LNCAP (cell line): ENCODE measurements at regions not wholly inside any gene's neighbourhood (a gene's known extent, or its start where the extent isn't known, plus 50 kb on each side); places are given as distances from the start of the nearest gene placed in this dataset.
A peak's percentile ranks its signal among the peaks of the same experiment; 100 is the strongest.

ENCODE experiments used
- CTCF ChIP-seq: fragments of 450-650 bp; IDR thresholded peaks from 2 replicates; pipeline ENCODE4 v1.5.1; 2017; ENCODE audit warnings: mild to moderate bottlenecking

DNA sequence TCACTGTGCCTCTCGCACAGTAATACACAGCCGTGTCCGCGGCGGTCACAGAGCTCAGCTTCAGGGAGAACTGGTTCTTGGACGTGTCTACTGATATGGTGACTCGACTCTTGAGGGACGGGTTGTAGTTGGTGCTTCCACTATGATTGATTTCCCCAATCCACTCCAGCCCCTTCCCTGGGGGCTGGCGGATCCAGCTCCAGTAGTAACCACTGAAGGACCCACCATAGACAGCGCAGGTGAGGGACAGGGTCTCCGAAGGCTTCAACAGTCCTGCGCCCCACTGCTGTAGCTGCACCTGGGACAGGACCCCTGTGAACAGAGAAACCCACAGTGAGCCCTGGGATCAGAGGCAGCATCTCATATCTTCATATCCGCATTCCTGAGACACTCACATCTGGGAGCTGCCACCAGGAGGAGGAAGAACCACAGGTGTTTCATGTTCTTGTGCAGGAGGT lies 847.3 kb downstream of the TMEM121 start:
- peak; percentile 23; the same call in 1 of the 2 replicates for TF ChIP-seq CTCF

- no peak for TF ChIP-seq CTCF
Observed at GRCh38 chr14:106377432-106377831, 851.0 kb downstream of the TMEM121 start.

- peak; percentile 37 for TF ChIP-seq CTCF
Observed at GRCh38 chr14:106378191-106378590, 851.8 kb downstream of the TMEM121 start.

DNA sequence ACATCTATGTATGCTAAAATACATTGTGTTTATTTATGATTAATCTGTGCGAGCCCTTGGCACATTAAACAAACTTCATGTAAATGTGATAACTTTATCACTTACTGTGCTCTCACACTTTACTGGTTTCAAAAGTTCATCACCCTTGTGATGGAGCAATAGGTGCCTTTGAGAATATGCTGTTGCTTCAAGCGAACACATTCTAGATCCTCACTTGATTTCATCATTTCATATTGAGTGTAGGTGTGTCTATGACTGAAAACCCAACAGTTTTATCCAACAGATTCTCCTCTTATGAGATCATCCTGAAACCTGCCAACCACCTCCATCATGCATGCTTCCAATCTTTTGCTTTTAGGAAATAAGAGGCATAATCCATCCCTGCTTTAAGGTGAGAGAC lies 854.4 kb downstream of the TMEM121 start:
- no peak for TF ChIP-seq CTCF

DNA sequence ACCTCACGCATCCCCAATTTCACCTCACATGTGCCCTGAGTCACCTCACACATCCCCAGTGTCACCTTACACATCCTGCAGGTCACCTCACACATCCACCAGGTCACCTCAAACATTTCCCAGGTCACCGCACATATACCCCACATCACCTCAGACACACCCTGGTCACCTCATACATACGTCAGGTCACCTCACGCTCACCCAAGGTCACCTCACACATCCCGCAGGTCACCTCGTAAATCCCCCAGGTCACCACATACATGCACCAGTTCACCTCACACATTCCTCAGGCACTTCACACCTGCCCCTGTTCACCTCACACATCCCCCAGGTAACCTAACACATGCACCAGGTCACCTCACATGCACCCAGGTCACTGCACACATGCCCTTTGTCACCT lies 864.0 kb downstream of the TMEM121 start:
- TF ChIP-seq CTCF: no peak

GRCh38 chr14:106390947-106391346 lies 864.6 kb downstream of the TMEM121 start:
- TF ChIP-seq CTCF: no peak

- TF ChIP-seq CTCF: no peak
Observed at GRCh38 chr14:106393742-106394141, 867.4 kb downstream of the TMEM121 start.

GRCh38 chr14:106395456-106396050 lies 869.2 kb downstream of the TMEM121 start:
- no peak for TF ChIP-seq CTCF
